ENCODE measurements at regions not wholly inside any gene's neighbourhood (a gene's known extent, or its start where the extent isn't known, plus 50 kb on each side); places are given as distances from the start of the nearest gene placed in this dataset.
"Not testable (repeated sequence)": the region's sequence is repeated elsewhere in the genome, so short reads cannot be mapped to it uniquely, and the experiment has no call there.

GRCh38 chr20:53800418-53800817 lies 206.8 kb upstream of the ZNF217 start:
- no peak for DNase-seq (ENCODE audit: low spot score)

GRCh38 chr20:53797085-53797484 lies 203.4 kb upstream of the ZNF217 start:
- no peak for DNase-seq (ENCODE audit: low spot score)

- no peak for DNase-seq (ENCODE audit: low spot score)
Measured at GRCh38 chr20:53795170-53795569, 201.5 kb upstream of the ZNF217 start.

- peak; percentile 17 for DNase-seq (ENCODE audit: low spot score)
Measured at GRCh38 chr20:53794529-53795115, 201.0 kb upstream of the ZNF217 start.

GRCh38 chr20:53793783-53794383 lies 200.2 kb upstream of the ZNF217 start:
- no peak for DNase-seq (ENCODE audit: low spot score)

- DNase-seq (ENCODE audit: low spot score), result no peak
Measured at GRCh38 chr20:53792946-53793536, 199.4 kb upstream of the ZNF217 start.

- no peak for DNase-seq (ENCODE audit: low spot score)
Measured at GRCh38 chr20:53789989-53790675, 196.5 kb upstream of the ZNF217 start.

- no peak for DNase-seq (ENCODE audit: low spot score)
Measured at GRCh38 chr20:53788253-53789022, 194.8 kb upstream of the ZNF217 start.

GRCh38 chr20:53787491-53787931 lies 193.9 kb upstream of the ZNF217 start:
- DNase-seq (ENCODE audit: low spot score), result not testable (repeated sequence)

GRCh38 chr20:53786445-53787267 lies 193.0 kb upstream of the ZNF217 start:
- no peak for DNase-seq (ENCODE audit: low spot score)

- no peak for DNase-seq (ENCODE audit: low spot score)
Measured at GRCh38 chr20:53786071-53786444, 192.4 kb upstream of the ZNF217 start.

- no peak for DNase-seq (ENCODE audit: low spot score)
Measured at GRCh38 chr20:53785320-53785719, 191.7 kb upstream of the ZNF217 start.

- DNase-seq (ENCODE audit: low spot score), result no peak
Measured at GRCh38 chr20:53783768-53784167, 190.1 kb upstream of the ZNF217 start.

- DNase-seq (ENCODE audit: low spot score), result no peak
Measured at GRCh38 chr20:53782612-53783246, 189.1 kb upstream of the ZNF217 start.

GRCh38 chr20:53779822-53780221 lies 186.2 kb upstream of the ZNF217 start:
- DNase-seq (ENCODE audit: low spot score), result no peak

- no peak for DNase-seq (ENCODE audit: low spot score)
Measured at GRCh38 chr20:53778736-53779135, 185.1 kb upstream of the ZNF217 start.

GRCh38 chr20:53778041-53778516 lies 184.4 kb upstream of the ZNF217 start:
- no peak for DNase-seq (ENCODE audit: low spot score)

- DNase-seq (ENCODE audit: low spot score), result not testable (repeated sequence)
Measured at GRCh38 chr20:53777402-53777801, 183.8 kb upstream of the ZNF217 start.

GRCh38 chr20:53776858-53777257 lies 183.2 kb upstream of the ZNF217 start:
- DNase-seq (ENCODE audit: low spot score), result no peak

GRCh38 chr20:53774461-53775203 lies 181.0 kb upstream of the ZNF217 start:
- DNase-seq (ENCODE audit: low spot score), result peak; percentile 87

All from hepatic stellate cell (primary cell).